Stomach (tissue), 4 donors: ENCODE measurements at regions not wholly inside any gene's neighbourhood (a gene's known extent, or its start where the extent isn't known, plus 50 kb on each side); places are given as distances from the start of the nearest gene placed in this dataset.

Source experiments
- CTCF ChIP-seq, 7 experiments: fragments of 450-650 bp in 4 of 7; fragments of 200-600 bp in 3 of 7; sonication (generic) in 3 of 7; IDR thresholded peaks; one replicate each; pipeline ENCODE4 v1.5.1; 2016 to 2019; ENCODE audit warnings: antibody characterized with exemption in 7 of 7, control low read depth in 2 of 7, mild to moderate bottlenecking in 1 of 7
- EP300 ChIP-seq: sonication (generic); formaldehyde crosslinking; IDR thresholded peaks from one replicate; pipeline ENCODE4 v1.6.1; 2017; ENCODE audit warnings: antibody characterized with exemption
- POLR2A ChIP-seq, 4 donors: fragments of 450-650 bp; IDR thresholded peaks; one replicate each; pipeline ENCODE4 v1.6.1; 2016; ENCODE audit warnings: antibody characterized with exemption in 4 of 4, control low read depth in 2 of 4, mild to moderate bottlenecking in 1 of 4, moderate library complexity in 1 of 4

DNA sequence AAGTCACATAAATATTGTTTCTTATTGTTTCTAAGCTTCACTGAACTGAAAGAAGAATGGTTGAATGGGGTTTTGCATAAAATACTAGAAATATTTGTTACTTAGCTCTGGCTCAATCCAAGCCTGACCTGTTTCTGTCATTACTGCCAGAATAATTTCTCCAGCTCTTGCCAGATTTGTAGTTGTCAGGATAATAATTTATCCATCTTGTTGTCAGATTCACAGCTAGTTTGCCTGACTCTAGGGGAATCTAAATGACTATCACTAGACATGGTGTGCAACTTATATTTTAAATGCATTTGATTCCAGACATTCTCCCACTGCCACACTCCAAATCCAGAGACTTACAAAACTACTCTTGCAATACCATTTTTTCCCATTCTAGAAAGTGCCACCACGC, 422.7 kb downstream of the ZSWIM6 start:
- TF ChIP-seq CTCF (IDR thresholded peaks at IDR 0.05) (no peak), EP300 (no peak), POLR2A (IDR thresholded peaks at IDR 0.05) (no peak)
